H1 (cell line): ENCODE measurements at regions not wholly inside any gene's neighbourhood (a gene's known extent, or its start where the extent isn't known, plus 50 kb on each side); places are given as distances from the start of the nearest gene placed in this dataset.

Source experiments
- CHD7 ChIP-seq: fragments of 300-600 bp; sonication (generic); IDR thresholded peaks from 2 replicates; pipeline ENCODE4 v1.7.1; 2012; ENCODE audit warnings: low read length, moderate library complexity, mild to moderate bottlenecking, inconsistent platforms; ENCODE audit not compliant: insufficient replicate concordance
- KDM4A ChIP-seq: IDR thresholded peaks from one replicate; pipeline ENCODE4 v1.7.1; 2012; ENCODE audit warnings: low read depth, mild to moderate bottlenecking, moderate library complexity, low read length, inconsistent platforms; ENCODE audit not compliant: severe bottlenecking
- SRF ChIP-seq: IDR thresholded peaks from 2 replicates; pipeline ENCODE4 v1.6.1; 2011; ENCODE audit warnings: mild to moderate bottlenecking, low read depth, low read length, moderate library complexity
- USF2 ChIP-seq: IDR thresholded peaks from 2 replicates; pipeline ENCODE4 v1.6.1; 2011; ENCODE audit warnings: low read length, improper control_type of control experiment
- TF ChIP-seq, protein P1 (sequence below): IDR thresholded peaks from 2 replicates; pipeline ENCODE4 v1.6.1; 2012; ENCODE audit warnings: inconsistent platforms

DNA sequence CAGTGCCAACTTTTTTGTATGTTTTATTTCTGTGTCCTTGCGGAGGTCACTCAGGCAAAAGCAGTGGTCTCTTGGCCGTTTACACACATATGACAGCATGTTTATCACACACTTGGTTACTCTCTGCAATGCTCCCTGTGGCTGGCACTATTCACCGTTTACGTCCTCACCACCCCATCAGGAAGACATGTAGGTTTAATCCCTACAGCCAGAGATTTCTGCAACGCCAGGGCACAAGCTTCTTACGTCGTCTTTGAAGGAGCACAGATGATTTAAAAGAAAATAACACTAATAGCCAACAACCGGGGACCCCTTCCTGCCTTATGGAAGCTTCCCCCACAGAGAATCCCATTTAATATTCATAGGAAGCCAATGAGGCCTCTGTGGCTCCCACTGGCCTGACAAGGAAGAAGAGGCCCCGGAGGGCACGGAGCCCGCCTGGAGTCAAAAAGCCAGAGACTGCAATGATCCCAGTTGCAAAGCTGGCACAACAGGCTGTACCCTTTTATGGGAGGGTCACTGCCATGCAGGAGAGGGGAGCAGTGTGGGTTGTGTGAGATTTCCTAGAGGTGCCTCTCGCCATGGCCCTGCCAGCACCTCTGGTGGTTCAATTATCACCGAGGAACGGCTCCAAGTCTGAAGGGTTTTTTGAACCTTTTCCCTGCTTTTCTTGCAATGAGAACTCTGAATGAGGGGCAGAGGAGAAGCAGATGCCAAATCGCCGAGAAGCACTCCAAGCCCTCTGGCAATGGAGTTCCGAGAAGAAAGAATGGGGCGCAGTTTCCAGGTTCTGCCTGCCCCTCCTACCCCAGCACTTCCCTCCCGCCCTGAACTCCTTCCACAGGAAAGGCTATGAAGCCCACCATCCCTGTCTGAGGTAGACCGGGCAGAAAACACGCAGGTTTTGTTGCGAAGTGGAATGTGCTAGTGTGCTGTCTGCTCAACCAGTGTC lies 96.2 kb downstream of the THBS2 start (continued):
- no peak for TF ChIP-seq KDM4A
- TF ChIP-seq, protein P1, sequence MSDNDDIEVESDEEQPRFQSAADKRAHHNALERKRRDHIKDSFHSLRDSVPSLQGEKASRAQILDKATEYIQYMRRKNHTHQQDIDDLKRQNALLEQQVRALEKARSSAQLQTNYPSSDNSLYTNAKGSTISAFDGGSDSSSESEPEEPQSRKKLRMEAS = no peak
- no peak for TF ChIP-seq USF2
- no peak for TF ChIP-seq SRF
- no peak for TF ChIP-seq CHD7
